ENCODE measurements at regions not wholly inside any gene's neighbourhood (a gene's known extent, or its start where the extent isn't known, plus 50 kb on each side); places are given as distances from the start of the nearest gene placed in this dataset.
A peak's percentile ranks its signal among the peaks of the same experiment; 100 is the strongest.

- peak; percentile 45 for TF ChIP-seq CTCF (IDR thresholded peaks at IDR 0.05; ENCODE audit: borderline replicate concordance, extremely low read depth, low read length, poor library complexity, severe bottlenecking)
- TF ChIP-seq EZH2 (IDR thresholded peaks at IDR 0.05; ENCODE audit: borderline replicate concordance, low read depth, low read length, severe bottlenecking) = no peak
Observed at GRCh38 chr7:95686109-95686508, 86.2 kb upstream of the DYNC1I1 start.
